OCI-LY1 (cell line): ENCODE measurements at regions not wholly inside any gene's neighbourhood (a gene's known extent, or its start where the extent isn't known, plus 50 kb on each side); places are given as distances from the start of the nearest gene placed in this dataset.

ENCODE experiments used
- H2AFZ ChIP-seq: fragments of 200-600 bp; sonication (generic), shearing (Covaris generic); 2 replicates; pipeline ENCODE4 v1.6.0; 2014; ENCODE audit warnings: antibody characterized with exemption, mild to moderate bottlenecking, low read length
- H3F3A ChIP-seq: fragments of 200-600 bp; sonication (generic), shearing (Covaris generic); 2 replicates; pipeline ENCODE4 v1.6.0; 2014; ENCODE audit warnings: mild to moderate bottlenecking, antibody characterized with exemption, low read length, moderate library complexity; ENCODE audit not compliant: insufficient read depth
- H3K27ac ChIP-seq: fragments of 200-600 bp; sonication (generic); 2 replicates; pipeline ENCODE4 v1.5.1; 2014; ENCODE audit warnings: low read length, mixed run types, mild to moderate bottlenecking, low read depth; ENCODE audit not compliant: poor library complexity, severe bottlenecking
- H3K27me3 ChIP-seq: fragments of 200-600 bp; sonication (generic); 2 replicates; pipeline ENCODE4 v1.6.0; 2014; ENCODE audit warnings: antibody characterized with exemption, mild to moderate bottlenecking, low read length, moderate library complexity; ENCODE audit not compliant: insufficient read depth
- H3K36me3 ChIP-seq: fragments of 200-600 bp; sonication (generic); 2 replicates; pipeline ENCODE4 v1.6.1; 2014; ENCODE audit warnings: mild to moderate bottlenecking, antibody characterized with exemption, low read length, moderate library complexity, mixed read lengths; ENCODE audit not compliant: insufficient read depth
- H3K4me1 ChIP-seq: fragments of 200-600 bp; sonication (generic); 2 replicates; pipeline ENCODE4 v1.5.1; 2014; ENCODE audit warnings: mild to moderate bottlenecking, low read length, moderate library complexity; ENCODE audit not compliant: insufficient read depth, severe bottlenecking
- H3K4me2 ChIP-seq: fragments of 200-600 bp; sonication (generic), shearing (Covaris generic); 2 replicates; pipeline ENCODE4 v1.6.1; 2014; ENCODE audit warnings: low read length
- H3K4me3 ChIP-seq: fragments of 200-600 bp; sonication (generic); 2 replicates; pipeline ENCODE4 v1.5.1; 2014; ENCODE audit warnings: low read length, low read depth, mild to moderate bottlenecking, mixed read lengths; ENCODE audit not compliant: poor library complexity, severe bottlenecking
- H3K79me2 ChIP-seq: fragments of 200-600 bp; shearing (Covaris generic); 2 replicates; pipeline ENCODE4 v1.6.1; 2016; ENCODE audit warnings: mixed run types, low read length, mixed read lengths; ENCODE audit not compliant: insufficient read depth
- H3K9ac ChIP-seq: fragments of 200-600 bp; sonication (generic), shearing (Covaris generic); 2 replicates; pipeline ENCODE4 v1.6.1; 2014; ENCODE audit warnings: mild to moderate bottlenecking, low read length, mixed read lengths
- H3K9me2 ChIP-seq: fragments of 200-600 bp; sonication (generic), shearing (Covaris generic); 2 replicates; pipeline ENCODE4 v1.6.1; 2014; ENCODE audit warnings: low read depth, mild to moderate bottlenecking, low read length, mixed read lengths
- H3K9me3 ChIP-seq: fragments of 200-600 bp; shearing (Covaris generic); 2 replicates; pipeline ENCODE4 v1.6.1; 2014; ENCODE audit warnings: low read length, mixed read lengths
- H4K20me1 ChIP-seq: fragments of 200-600 bp; sonication (generic), shearing (Covaris generic); 2 replicates; pipeline ENCODE4 v1.6.0; 2016; ENCODE audit warnings: mild to moderate bottlenecking, low read length; ENCODE audit not compliant: insufficient read depth
- CTCF ChIP-seq: fragments of 200-600 bp; sonication (generic), shearing (Covaris generic); IDR thresholded peaks from 2 replicates; pipeline ENCODE4 v1.5.1; 2017; ENCODE audit warnings: mild to moderate bottlenecking, antibody characterized with exemption, low read length, moderate library complexity, mixed read lengths
- EZH2 ChIP-seq: fragments of 200-600 bp; sonication (generic), shearing (Covaris generic); IDR thresholded peaks from 2 replicates; pipeline ENCODE4 v1.8.0; 2017; ENCODE audit warnings: borderline replicate concordance, mixed run types, mild to moderate bottlenecking, antibody characterized with exemption, low read length, moderate library complexity, mixed read lengths

GRCh38 chr13:108120856-108121255, 94.5 kb downstream of the LIG4 start:
- H3K4me2 ChIP-seq: no peak overlapping the region
- H3K9me3 ChIP-seq: no peaks in the 10 kb centered on the region
- H3K4me1 ChIP-seq: no peaks in the 10 kb centered on the region
- no peak overlapping the region for H3K27ac ChIP-seq
- no peaks in the 10 kb centered on the region; the same call in 1 of the 2 replicates for H3K9me2 ChIP-seq
- TF ChIP-seq EZH2 (no peak), CTCF (no peak)
- no peaks in the 10 kb centered on the region for H3F3A ChIP-seq
- H3K36me3 ChIP-seq: no peaks in the 10 kb centered on the region
- H3K79me2 ChIP-seq: no peaks in the 10 kb centered on the region
- H3K9ac ChIP-seq: no peak overlapping the region
- H3K4me3 ChIP-seq: no peak overlapping the region
- H3K27me3 ChIP-seq: no peaks in the 10 kb centered on the region
- no peak overlapping the region for H2AFZ ChIP-seq
- H4K20me1 ChIP-seq: no peaks in the 10 kb centered on the region

GRCh38 chr13:108120302-108120701, 95.0 kb downstream of the LIG4 start:
- no peak overlapping the region for H3K4me3 ChIP-seq
- no peak overlapping the region for H3K27ac ChIP-seq
- no peaks in the 10 kb centered on the region for H3K27me3 ChIP-seq
- no peaks in the 10 kb centered on the region; the same call in 1 of the 2 replicates for H3K9me2 ChIP-seq
- H3F3A ChIP-seq: no peaks in the 10 kb centered on the region
- no peak overlapping the region for H3K9ac ChIP-seq
- no peak overlapping the region for H3K4me2 ChIP-seq
- no peaks in the 10 kb centered on the region for H3K36me3 ChIP-seq
- H2AFZ ChIP-seq: no peak overlapping the region
- no peaks in the 10 kb centered on the region for H3K4me1 ChIP-seq
- H3K79me2 ChIP-seq: no peaks in the 10 kb centered on the region
- H4K20me1 ChIP-seq: no peaks in the 10 kb centered on the region
- no peaks in the 10 kb centered on the region for H3K9me3 ChIP-seq
- no peak for TF ChIP-seq EZH2
- TF ChIP-seq CTCF: no peak

- Histone ChIP-seq H3K4me1 (no peaks in the 10 kb centered on the region), H3K36me3 (no peaks in the 10 kb centered on the region), H3K79me2 (no peaks in the 10 kb centered on the region), H3K27ac (no peak overlapping the region), H3K9me3 (no peaks in the 10 kb centered on the region), H3F3A (no peaks in the 10 kb centered on the region), H2AFZ (no peak overlapping the region), H4K20me1 (no peaks in the 10 kb centered on the region), H3K4me2 (no peak overlapping the region), H3K9ac (no peak overlapping the region), H3K4me3 (no peak overlapping the region), H3K9me2 (no peaks in the 10 kb centered on the region; the same call in 1 of the 2 replicates), H3K27me3 (no peaks in the 10 kb centered on the region)
- TF ChIP-seq EZH2: no peak
- no peak for TF ChIP-seq CTCF
Observed at GRCh38 chr13:108115738-108116137, 99.6 kb downstream of the LIG4 start.
